K562 (cell line): ENCODE measurements at regions not wholly inside any gene's neighbourhood (a gene's known extent, or its start where the extent isn't known, plus 50 kb on each side); places are given as distances from the start of the nearest gene placed in this dataset.

Experiments
- BRF1 ChIP-seq: IDR thresholded peaks from 3 replicates; pipeline ENCODE4 v1.6.1; 2011; ENCODE audit warnings: borderline replicate concordance, mild to moderate bottlenecking; ENCODE audit not compliant: insufficient read length; ENCODE audit errors: extremely low read depth
- HNRNPLL ChIP-seq: fragments of 200-400 bp; formaldehyde crosslinking; IDR thresholded peaks from 2 replicates; pipeline ENCODE4 v1.6.1; 2017; ENCODE audit warnings: low read length, low read depth, mild to moderate bottlenecking; ENCODE audit not compliant: poor library complexity, severe bottlenecking
- MCM5 ChIP-seq: fragments of 450-650 bp; IDR thresholded peaks from 2 replicates; pipeline ENCODE4 v1.6.1; 2016; ENCODE audit warnings: low read depth
- NCOA4 ChIP-seq: fragments of 450-650 bp; IDR thresholded peaks from 2 replicates; pipeline ENCODE4 v1.6.1; 2018; ENCODE audit warnings: mild to moderate bottlenecking; ENCODE audit not compliant: partially characterized antibody
- NFE2 ChIP-seq: IDR thresholded peaks from 2 replicates; pipeline ENCODE4 v1.6.1; 2014; ENCODE audit warnings: antibody characterized with exemption, low read depth
- NR4A1 ChIP-seq, 2 experiments: fragments of 250-450 bp in 1 of 2; fragments of 450-650 bp in 1 of 2; sonication (Bioruptor Pico) in 1 of 2; IDR thresholded peaks; 2 replicates each; pipeline versions ENCODE4 v1.4.0 to v1.6.1; 2016 to 2020; ENCODE audit warnings: mild to moderate bottlenecking in 2 of 2, missing compliant biosample characterization in 1 of 2, missing genetic modification characterization in 1 of 2, moderate library complexity in 1 of 2
- SMARCA5 ChIP-seq: fragments of 450-650 bp; IDR thresholded peaks from 2 replicates; pipeline ENCODE4 v1.6.1; 2016
- TF ChIP-seq, protein P1 (sequence below): fragments of 450-650 bp; IDR thresholded peaks from 2 replicates; pipeline ENCODE4 v1.6.1; 2018; ENCODE audit not compliant: partially characterized antibody
- TF ChIP-seq, protein P2 (sequence below): fragments of 250-450 bp; sonication (Bioruptor Pico); IDR thresholded peaks from 2 replicates; pipeline ENCODE4 v1.5.0; 2020; ENCODE audit warnings: mild to moderate bottlenecking, borderline replicate concordance

DNA sequence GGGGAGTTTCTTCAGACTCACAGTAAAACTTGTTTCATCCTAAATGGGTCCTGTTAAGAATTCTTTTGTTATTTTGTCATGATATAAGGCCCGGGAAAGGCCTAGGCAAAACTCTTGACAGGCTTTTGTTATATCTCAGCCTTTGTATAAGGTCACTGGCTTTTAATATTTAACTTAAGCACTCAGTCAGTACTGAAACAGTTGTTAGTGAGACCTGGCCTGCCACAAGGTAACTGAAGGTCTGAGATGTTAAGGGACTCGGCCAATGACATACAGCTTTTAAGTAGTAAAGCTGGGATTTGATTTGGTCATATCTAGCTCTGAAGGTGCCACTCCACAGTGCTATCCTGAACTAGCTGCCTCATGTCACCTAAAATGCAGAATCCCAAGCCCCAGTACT, 57.2 kb upstream of the STEAP4 start (continued):
- TF ChIP-seq HNRNPLL (no peak), NCOA4 (no peak), SMARCA5 (no peak), NFE2 (no peak), BRF1 (no peak), MCM5 (no peak), NR4A1 (CRISPR knock-in tag; IDR thresholded peaks at IDR 0.05) (no peak), NR4A1 (tag; IDR thresholded peaks at IDR 0.05) (no peak)
- TF ChIP-seq, protein P1, sequence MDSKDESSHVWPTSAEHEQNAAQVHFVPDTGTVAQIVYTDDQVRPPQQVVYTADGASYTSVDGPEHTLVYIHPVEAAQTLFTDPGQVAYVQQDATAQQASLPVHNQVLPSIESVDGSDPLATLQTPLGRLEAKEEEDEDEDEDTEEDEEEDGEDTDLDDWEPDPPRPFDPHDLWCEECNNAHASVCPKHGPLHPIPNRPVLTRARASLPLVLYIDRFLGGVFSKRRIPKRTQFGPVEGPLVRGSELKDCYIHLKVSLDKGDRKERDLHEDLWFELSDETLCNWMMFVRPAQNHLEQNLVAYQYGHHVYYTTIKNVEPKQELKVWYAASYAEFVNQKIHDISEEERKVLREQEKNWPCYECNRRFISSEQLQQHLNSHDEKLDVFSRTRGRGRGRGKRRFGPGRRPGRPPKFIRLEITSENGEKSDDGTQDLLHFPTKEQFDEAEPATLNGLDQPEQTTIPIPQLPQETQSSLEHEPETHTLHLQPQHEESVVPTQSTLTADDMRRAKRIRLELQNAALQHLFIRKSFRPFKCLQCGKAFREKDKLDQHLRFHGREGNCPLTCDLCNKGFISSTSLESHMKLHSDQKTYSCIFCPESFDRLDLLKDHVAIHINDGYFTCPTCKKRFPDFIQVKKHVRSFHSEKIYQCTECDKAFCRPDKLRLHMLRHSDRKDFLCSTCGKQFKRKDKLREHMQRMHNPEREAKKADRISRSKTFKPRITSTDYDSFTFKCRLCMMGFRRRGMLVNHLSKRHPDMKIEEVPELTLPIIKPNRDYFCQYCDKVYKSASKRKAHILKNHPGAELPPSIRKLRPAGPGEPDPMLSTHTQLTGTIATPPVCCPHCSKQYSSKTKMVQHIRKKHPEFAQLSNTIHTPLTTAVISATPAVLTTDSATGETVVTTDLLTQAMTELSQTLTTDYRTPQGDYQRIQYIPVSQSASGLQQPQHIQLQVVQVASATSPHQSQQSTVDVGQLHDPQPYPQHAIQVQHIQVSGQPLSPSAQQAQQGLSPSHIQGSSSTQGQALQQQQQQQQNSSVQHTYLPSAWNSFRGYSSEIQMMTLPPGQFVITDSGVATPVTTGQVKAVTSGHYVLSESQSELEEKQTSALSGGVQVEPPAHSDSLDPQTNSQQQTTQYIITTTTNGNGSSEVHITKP = no peak
- TF ChIP-seq, protein P2, sequence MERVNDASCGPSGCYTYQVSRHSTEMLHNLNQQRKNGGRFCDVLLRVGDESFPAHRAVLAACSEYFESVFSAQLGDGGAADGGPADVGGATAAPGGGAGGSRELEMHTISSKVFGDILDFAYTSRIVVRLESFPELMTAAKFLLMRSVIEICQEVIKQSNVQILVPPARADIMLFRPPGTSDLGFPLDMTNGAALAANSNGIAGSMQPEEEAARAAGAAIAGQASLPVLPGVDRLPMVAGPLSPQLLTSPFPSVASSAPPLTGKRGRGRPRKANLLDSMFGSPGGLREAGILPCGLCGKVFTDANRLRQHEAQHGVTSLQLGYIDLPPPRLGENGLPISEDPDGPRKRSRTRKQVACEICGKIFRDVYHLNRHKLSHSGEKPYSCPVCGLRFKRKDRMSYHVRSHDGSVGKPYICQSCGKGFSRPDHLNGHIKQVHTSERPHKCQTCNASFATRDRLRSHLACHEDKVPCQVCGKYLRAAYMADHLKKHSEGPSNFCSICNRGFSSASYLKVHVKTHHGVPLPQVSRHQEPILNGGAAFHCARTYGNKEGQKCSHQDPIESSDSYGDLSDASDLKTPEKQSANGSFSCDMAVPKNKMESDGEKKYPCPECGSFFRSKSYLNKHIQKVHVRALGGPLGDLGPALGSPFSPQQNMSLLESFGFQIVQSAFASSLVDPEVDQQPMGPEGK = no peak
